ENCODE measurements at regions not wholly inside any gene's neighbourhood (a gene's known extent, or its start where the extent isn't known, plus 50 kb on each side); places are given as distances from the start of the nearest gene placed in this dataset.

DNA sequence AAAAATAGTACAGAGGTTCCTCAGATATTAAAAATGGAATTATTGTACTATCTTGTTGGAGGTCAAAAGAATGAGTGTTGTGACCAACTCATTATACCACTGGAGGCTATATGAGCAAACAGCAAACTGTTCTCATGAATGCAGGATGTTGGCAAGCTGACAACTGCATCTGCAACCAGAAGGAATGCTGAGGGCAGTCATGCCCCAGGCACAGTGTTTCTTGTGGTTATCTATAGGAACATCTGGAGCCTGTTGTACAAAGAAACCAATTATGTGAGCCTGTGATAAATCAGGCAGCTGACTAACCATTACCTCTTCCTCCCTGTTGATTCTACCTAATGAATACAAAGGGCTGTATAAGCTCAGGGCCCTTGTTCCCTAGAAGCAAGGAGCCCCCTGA is 2057.1 kb downstream of the TP53TG3F start:
- DNase-seq, result no peak

GRCh38 chr16:35516971-35517370 is 2057.6 kb downstream of the TP53TG3F start:
- DNase-seq, result no peak

DNA sequence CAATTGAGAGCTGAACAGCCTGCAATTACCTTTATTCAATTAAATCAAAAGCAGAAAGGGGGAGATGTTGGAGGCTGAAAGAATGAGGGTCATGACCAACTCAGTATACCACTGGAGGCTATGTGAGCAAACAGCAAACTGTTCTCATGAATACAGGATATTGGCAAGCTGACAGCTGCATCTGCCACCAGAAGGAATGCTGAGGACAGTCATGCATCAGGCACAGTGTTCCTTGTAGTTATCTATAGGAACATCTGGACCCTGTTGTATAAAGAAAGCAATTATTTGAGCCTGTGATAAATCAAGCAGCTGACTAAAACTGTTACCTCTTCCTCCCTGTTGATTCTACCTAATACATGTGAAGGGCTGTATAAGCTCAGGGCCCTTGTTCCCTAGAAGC is 2064.6 kb downstream of the TP53TG3F start:
- no peak for DNase-seq

- DNase-seq, result no peak
Measured at GRCh38 chr16:35525979-35526590, 2066.7 kb downstream of the TP53TG3F start.

DNA sequence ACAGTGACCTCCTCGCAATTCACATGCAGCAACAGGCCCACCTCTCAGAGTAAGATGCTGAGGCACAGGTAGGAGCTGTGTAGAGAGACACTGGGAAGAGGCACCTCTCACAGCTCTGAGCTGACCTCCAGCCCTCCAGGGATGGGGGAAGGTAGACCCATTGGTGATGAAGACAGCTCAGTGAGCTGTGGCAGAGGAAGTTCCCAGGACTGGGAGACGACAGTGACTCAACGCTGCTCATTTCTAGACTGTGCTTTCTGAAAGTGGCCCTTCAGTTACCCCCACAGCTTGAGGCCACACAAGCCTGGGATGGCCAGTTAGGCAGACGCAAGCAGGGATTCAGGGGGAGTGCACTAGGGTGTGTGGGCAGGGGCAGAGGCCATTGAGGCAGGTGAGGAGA is 2073.2 kb downstream of the TP53TG3F start:
- no peak for DNase-seq

- DNase-seq, result no peak
Measured at GRCh38 chr16:35533683-35534082, 2074.3 kb downstream of the TP53TG3F start.

DNA sequence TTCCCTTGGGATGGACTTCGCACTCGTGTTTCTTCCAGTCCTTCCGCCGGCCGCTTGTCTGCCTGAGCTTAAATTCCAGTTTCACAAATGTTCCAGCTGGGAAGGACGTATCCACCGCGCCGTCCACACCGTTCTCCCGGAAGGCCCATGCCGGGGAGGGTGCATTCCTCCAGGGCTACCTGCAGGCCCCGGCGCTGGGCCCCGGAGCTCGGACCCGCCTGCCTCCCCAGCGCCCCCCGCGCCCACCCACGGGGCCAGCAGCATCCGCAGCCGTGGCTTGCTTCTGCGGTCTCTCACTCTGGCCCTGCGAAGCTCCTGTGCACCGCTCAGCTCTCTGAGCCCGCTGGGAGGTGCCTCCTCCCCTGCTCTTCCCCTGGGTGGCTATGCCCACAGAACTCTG is 2084.1 kb downstream of the TP53TG3F start:
- DNase-seq, result no peak

GRCh38 chr16:35552763-35553162 is 2093.4 kb downstream of the TP53TG3F start:
- DNase-seq, result no peak

DNA sequence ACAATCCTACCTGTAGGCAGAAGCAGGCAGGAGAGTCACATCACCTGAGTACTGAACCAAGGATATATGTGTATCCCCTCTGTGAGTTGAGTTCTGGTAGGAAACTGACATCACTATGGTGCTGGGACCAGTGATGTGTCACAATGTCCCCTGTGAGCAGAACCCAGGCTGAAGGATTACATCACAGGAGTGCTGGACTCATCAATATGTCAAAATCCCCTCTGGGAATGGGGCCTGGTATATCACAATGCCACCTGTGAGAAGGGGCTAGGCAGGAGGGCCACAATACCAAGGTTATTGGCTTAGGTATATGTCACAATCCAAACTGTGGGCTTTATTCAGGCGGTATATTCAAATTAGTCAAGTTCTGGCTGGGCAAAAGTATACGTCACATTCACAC is 2098.3 kb downstream of the TP53TG3F start:
- DNase-seq, result no peak

DNA sequence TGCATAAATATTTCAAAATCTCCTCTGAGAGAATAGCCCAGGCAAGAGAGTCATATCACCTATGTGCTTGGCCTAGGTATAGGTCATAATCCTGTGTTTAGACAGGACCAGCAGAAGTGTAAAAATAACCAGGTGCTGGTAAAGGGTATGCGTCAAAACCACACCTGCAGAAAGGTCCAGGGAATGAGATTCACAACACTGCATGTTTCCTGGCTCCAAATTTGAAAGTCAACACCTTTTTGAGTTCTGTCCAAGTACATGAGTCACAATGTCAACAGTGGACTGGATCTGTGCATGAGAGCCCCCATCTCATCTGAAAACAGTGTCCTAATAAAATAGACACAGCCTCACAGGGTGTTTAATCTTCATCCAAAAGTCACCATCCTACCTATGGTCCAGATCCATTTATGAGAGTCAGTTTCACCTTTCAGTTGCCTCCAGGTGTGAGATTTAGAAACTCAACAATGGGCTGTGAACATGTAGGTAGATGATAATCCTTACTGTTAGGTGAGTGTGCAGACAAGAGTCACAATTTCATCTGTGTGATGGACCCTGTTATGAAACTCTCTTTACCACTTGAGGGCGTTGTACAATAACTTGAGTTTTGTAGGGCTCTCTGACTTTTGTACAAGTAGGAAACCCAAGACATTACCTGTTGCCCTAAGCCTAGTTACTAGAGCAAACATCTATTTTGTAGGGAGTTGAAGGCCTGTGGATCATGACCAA is 2100.7 kb downstream of the TP53TG3F start:
- no peak for DNase-seq

DNA sequence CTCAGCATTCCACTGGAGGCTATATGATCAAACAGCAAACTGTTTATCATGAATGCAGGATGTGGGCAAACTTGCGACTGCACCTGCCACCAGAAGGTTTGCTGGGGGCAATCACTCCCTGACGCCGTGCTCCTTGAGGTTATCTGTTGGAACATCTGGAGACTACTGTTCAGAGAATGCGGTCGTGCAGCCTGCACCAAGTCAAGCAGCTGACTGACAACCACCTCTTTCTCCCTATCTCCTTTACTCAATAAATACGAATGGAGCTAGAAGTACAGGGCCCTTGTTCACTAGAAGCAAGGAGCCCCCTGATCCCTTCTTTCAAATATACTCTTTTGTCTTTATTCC is 2101.2 kb downstream of the TP53TG3F start:
- DNase-seq, result no peak

GRCh38 chr16:35561346-35561745 is 2101.9 kb downstream of the TP53TG3F start:
- DNase-seq, result no peak

DNA sequence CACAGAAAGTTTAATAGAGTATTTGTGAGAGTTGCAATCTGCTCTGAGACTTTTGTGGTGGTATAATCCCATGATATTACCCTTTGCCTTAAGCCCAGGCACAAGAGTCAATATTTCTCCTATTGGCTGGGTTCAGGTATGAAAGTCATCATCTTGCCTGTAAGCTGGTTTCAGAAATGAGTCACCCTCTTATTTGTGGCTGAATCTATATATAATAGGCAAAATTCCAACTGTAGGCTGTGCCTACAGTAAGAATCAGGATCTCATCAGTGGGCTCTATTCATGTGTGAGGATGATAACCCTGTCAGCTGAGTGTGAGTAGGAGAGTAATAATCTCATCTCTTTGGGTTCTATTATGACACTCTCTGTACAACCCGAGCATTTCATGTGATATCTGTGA is 2103.1 kb downstream of the TP53TG3F start:
- DNase-seq, result no peak

GRCh38 chr16:35562919-35563318 is 2103.5 kb downstream of the TP53TG3F start:
- DNase-seq, result no peak

DNA sequence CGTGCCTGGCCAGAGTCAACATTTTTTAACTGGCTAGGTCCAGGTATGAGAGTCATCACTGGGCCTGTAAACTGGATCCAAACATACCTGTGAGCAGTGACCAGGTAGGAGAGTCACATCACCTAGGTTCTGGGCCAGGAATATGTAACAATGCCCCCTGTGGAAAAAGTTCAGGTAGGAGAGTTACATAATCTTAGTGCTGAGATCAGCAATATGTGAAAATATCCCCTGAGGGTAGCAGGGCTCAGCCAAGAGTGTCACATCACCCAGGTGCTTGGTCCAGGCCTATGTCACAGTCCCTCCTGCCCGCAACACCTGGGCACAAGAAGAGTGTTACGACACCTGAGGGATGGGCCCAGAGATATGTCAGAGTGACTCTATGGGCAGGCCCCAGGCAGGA is 2104.7 kb downstream of the TP53TG3F start:
- no peak for DNase-seq

DNA sequence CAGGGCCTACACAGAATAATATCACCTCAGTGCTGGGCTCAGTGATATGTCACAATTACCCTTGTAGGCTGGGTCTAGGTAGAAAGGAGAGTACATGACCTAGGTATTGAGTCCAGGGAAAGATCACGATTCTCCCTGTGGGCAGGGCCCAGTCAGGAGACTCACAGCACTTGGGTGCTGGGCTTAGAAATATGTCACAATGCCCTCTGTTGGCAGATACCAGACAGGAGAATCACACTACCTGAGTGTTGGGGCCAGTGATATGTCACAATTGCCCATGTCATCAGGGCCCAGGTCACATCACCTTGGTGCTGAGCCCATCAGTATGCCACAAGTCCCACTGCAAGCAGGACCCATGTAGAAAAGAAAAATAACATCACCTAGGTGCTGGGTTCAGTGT is 2105.5 kb downstream of the TP53TG3F start:
- no peak for DNase-seq

GRCh38 chr16:35565626-35566025 is 2106.2 kb downstream of the TP53TG3F start:
- DNase-seq, result no peak

DNA sequence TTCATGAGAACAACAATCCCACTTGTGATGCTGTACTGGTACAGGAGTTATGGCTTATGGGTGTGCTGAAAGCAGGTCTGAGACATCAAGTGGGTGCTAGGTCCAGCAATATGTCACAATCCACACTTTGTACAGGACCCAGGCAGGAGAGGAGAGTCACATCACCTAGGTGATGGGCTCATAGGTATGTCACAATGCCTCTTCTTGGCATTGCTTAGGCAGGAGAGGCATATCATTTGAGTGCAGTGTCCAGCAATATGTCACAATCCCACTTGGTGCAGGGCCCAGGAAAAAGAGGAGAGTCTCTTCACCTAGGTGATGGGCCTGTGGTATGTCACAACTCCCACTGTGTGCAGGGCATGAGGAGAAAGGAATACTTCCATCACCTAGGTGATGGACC is 2110.0 kb downstream of the TP53TG3F start:
- DNase-seq, result no peak

DNA sequence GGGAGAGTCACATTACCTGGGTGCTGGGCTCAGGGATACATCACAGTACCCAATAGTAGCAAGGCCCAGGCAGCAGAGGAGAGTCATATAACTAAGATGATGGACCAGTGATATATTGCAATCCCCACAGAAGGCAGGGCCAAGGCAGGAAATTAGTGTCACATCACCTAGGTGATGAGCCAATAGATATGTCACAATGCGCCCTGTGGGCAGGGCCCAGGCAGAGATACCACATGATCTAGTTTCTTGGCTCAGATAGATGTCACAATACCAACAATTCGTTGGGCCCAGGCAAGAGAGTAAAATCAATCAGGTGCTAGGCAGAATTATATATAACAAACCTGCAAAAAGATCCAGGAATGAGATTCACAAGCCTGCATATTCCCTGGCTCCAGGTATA is 2111.5 kb downstream of the TP53TG3F start:
- DNase-seq, result no peak

GRCh38 chr16:35572186-35572585 is 2112.8 kb downstream of the TP53TG3F start:
- DNase-seq, result no peak

- DNase-seq, result no peak
Measured at GRCh38 chr16:35573407-35573806, 2114.0 kb downstream of the TP53TG3F start.

DNA sequence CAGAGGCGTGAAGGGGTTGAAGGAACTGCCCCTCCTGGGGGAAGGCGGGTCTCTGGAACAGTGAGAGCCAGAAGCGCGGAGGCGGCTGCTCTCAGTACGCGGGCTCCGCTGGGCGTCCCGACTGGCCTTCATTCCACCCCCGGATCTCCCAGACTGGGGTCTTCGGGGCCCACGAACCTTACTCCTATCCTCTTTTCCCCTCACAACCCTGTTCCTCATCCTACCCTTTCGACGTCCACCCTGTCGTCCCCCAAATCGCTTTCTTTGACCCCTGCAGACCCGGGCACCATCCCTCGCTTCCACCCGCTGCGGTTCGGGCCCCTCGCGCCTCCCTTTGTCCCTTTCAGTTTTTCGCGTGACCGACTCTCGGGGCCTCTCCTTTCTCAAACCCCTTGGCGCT is 2114.6 kb downstream of the TP53TG3F start:
- DNase-seq, result no peak

DNA sequence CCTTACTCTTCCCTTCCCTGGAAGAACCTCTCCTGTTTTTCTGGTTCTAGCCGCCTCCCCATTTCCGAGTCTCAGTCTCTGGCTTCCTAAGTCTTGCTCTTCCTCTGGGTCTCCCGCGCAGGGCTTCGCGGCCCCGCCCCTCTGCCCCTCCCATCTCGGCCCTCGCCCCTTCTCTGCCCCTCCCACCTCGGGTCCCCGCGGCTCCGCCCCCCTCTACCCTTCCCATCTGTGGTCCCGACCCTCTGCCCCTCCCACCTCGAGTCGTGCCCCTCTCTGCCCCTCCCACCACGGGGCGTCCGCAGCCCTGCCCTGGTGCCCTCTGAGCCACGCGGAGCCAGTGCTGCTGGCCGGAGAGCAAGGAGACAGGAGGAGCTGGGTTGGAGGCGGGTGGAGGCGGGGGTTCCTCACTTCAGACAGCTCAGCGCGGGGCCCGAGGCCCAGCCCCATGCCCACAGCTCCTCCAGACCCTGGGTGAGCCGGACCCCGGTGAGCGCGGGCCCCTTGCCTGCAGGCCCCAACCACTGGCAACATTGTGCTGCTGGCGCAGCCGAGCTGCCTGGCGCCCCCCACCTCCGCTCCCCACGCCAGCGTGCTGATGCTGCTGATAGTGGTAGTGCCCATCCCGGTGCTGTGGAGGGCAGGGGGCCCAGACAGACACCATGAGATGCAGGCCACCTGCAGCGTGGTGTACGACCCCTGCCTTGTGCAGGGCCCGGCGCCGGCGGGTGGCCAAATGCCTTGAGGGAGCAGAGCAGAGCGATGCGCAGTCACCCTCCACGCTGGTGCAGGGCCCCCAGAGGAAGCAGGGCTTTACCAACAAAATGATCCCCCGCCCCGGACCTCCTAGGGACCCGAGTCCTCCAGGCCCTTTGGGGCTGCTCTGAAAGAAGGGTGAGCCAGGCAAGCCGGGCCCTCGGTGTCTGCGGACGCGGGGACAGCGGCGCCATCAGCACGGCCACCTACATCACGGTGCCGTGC is 2115.3 kb downstream of the TP53TG3F start:
- no peak for DNase-seq

GRCh38 chr16:35575432-35575821 is 2116.0 kb downstream of the TP53TG3F start:
- DNase-seq, result no peak
